NCI-H2196 treated with DMSO at 0.1 percent for 48 hours (cell line): ENCODE measurements at regions not wholly inside any gene's neighbourhood (a gene's known extent, or its start where the extent isn't known, plus 50 kb on each side); places are given as distances from the start of the nearest gene placed in this dataset.
A peak's percentile ranks its signal among the peaks of the same experiment; 100 is the strongest.

Experiments
- DNase-seq: peaks from one replicate; lab custom pipeline; 2025; ENCODE audit not compliant: unreplicated experiment; lab: John Stamatoyannopoulos, UW

DNA sequence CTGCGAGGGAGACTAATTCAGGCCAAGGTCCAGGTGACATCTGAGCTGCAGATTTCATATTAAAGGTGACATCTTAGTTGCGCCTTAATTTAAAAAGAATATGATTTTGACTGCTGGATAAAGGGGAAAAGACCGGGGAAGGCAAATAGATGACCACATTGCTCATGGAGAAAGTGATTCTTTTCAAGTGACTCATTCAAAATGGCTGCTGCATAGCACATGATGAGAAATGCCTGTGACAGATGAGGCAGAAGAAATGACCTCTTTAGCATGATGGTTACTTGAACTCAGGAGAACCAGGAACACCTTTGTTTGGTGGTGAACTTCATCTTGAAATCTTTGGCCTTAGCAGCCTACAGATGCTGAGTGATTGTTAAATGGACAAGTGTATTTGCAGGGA is 385.8 kb upstream of the TRIB2 start:
- no peak for DNase-seq

DNA sequence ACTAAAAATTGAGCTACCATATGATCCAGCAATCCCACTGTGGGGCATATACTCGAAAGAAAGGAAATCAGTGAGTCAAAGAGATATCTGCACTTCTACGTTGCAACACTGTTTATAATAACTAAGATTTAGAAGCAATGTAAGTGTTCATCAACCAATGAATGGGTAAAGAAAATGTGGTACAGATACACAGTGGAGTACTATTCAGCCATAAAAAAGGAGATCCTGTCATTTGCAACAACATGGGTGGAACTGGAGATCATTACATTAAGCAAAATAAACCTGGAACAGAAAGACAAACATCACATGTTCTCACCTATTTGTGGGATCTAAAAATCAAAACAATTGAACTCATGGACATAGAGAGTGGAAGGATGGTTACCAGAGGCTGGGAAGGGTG is 385.0 kb upstream of the TRIB2 start:
- DNase-seq: no peak

DNA sequence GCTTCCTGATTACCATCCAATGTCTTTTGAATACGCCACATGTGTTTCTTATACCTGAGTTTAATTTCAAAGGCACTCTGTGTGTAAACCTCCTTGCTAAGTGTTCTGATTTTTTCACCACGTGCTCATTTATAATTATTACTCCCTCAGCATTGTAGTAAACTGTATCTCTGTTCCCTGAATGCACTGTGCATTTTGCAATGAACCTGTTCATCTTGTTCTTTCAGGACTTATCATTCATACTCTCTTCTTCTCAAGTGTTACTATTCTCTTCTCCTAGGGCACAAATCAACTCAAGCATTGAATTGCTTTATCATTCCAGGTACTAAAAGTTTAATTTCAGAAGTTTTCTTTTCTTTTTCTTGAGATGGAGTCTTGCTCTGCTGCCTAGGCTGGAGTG is 383.4 kb upstream of the TRIB2 start:
- no peak for DNase-seq

DNA sequence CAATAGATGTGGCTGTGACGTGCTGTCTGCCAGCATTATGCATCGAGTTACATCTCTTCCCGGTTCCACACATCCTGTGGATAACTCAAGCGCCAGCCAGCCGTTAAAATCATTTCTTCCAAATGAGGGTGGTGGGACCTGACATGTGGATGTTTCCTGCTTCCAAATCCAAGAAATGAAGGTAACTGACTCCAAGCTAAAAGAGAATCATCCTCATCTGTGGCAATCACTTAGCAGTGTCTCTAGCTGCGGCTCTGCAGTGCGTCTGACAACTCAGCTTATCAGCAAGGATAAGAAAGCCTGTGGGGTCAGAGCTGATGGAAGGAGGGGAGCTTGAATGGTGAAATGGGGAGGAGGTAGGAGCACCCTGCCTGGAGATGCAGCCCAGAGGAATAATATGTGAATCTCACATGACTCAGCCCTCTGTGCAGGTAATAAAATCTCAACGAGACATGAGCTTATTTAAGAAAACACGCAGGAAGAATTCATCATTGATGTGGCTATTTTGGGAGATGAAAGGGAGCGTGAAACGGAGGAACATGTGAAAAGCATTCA is 382.2 kb upstream of the TRIB2 start:
- DNase-seq: no peak

DNA sequence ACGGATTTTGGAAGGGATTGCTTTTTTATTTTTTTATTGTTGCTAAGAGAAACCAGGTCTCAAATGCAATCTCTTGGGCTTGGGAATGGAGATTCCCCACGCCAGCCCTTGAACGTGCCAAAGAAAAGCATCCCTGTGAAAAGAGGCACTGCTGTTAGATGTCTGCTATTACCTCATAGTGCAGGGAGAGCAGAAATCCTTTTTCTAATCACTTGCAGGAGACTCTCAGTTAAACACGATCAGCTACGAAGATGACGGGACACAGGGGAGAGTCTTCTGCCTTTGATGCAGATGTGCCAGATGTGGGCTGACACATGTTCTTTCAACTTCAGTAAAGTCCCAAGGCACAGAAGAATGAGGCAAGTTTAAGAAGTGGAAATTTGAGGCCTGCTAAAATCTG is 381.6 kb upstream of the TRIB2 start:
- no peak for DNase-seq

DNA sequence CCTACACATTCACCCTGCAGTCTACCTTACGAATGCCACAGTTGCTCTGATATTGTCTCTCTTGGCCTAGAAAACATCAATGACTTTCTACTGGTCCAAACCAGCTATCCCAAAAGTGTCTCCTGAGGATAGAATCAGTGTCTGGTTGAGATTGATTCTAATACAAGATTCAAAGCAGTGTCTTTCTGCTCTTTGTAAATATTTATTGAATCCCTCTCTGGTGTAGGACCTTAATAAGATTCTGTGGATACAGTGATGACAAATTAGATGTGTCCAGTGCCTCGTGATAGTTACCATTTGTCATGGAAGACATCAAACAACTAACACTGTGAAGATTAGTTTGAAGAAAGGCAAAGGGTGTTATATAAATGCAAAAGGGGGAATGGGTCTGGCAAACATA is 380.7 kb upstream of the TRIB2 start:
- DNase-seq: no peak

DNA sequence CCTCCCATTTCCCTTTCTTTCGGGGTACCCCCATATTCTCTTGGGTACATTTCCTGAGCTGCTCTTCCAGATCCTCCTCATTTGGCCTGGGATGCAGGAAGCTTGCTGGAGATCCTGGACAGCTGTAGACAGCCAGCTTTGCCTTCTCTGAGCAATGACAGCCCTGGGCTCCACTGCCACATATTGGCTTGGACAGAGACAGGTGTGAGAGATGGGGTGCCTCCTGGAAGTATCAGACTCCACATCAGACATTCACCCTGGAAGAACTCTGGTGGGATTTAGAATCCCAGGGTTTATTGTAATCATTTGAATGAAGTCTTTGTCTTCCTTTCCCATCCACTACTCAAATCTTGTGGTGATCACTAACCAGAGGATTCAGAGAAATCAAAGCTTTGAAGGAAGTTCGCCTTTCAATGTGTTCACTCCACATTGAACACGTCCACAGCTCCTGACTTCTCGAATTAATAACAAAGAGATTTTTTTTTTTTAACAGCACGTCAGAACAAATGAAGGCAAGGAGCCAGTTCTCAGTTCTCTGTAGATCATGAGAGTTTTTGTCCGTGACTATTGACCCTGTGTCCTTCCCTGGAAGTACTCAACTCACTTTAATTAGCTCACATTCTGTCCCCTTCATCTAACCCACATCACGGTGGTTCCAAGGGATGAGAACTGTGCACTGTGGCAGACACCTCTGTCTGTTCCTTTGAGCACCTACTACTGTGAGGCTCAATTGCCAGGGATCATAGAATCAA is 377.6 kb upstream of the TRIB2 start:
- DNase-seq: no peak

DNA sequence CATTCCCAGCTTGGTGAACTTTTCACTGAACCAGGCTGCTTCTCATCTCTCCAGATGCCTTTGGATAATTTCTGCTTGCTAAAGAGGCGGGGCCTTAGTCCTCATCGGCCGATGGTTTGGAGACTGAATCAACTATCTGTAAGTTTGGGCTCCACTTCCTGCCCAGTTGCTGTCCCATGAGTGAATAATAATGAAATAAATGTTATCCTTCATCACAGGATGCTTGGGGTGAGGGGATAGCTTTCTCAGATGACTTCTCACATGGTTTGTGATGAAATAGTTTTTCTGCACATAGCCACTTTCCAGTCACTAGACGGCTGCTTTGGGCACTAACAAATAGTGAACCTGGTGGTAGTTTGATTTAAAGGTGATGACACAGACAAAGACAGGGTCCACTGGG is 376.6 kb upstream of the TRIB2 start:
- no peak for DNase-seq

DNA sequence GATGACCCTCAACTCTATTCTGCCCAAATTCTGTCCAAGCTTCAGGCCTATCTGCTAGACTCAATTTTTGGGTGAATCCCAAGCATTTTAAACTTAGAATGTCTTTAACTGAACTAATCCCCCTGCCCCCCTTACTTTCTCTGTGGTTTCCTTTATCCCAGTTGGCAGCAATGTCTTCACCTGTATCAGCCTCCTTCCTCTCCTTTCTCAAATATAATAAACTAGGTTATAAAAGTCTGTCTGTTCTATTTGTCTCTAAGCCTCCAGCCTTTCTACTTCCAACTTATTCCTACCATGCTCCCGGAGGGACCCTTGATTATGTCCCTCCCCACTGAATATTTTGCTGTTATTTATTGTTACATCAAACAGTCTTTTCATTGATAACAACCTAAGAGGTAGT is 375.5 kb upstream of the TRIB2 start:
- no peak for DNase-seq

DNA sequence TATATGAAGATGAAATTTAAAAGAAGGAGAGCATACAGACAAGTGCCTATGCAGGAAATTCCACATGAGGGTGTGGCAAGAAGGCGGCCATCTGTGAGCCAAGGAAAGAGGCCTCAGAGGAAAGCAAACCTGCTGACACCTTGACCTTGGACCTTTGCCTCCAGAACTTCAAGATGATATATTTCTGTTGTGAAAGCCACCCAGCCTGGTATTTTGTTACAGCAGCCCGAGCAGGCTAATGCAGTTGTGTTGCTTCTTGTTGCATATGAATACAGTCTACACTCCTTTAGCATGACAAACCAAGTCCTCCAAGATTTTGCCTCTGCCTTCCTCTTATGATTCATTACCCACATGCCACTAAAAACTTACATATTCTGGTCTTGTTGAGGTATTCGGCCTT is 374.8 kb upstream of the TRIB2 start:
- DNase-seq: no peak

DNA sequence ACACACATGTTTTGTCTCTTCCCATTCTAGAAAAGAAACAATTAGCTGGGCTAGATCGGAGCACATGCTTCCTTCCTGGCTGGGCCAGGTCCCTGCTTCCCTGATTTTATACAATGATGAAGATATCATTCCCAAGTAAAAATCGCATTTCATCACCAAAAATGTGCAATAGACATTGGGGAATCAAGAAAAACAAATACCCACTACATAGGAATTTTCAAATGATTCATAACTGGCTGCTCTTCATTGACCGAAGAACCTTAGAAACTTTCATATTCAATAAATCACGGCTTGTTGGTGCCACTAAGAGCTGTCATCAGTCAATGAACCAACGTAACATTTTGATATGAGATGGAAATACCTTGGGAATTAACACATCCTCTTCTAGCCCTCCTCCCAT is 373.6 kb upstream of the TRIB2 start:
- no peak for DNase-seq

DNA sequence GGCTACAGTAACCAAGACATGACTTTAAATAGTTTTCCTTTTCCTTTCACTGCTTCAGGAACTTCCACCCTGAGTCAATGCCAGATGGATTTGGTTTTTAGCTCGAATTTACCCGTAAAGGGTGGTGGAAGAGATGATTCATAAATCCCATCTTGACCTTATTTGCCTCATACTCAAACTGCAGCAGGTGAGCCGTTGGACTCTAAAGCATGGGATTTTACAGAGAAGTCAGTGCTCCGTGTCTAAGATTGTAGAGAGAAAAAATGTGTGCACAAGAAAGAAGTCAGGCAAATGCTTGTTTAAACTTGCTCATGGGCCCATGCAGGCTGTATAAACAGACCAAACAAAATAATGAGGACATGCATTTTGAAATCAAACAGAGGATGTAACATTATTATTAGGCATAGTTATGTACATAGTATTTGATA is 369.7 kb upstream of the TRIB2 start:
- DNase-seq: no peak

DNA sequence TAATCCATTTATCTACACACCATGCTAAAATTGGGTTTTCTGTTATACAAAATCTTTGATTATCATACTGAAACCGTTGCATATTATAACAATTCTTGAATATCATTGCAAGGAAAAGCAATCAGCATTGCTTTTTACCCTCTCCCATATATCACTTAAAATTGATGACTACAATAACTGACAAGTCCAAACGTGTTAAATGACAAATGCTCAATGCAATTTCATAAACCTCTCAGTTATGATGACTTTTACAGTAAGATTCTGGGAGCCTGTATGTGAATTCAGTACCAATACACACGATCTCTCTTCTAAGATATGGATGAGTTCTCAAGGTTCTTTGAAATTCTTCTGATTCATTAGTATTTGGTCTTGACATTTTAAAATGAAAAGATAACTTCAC is 368.5 kb upstream of the TRIB2 start:
- DNase-seq: no peak

DNA sequence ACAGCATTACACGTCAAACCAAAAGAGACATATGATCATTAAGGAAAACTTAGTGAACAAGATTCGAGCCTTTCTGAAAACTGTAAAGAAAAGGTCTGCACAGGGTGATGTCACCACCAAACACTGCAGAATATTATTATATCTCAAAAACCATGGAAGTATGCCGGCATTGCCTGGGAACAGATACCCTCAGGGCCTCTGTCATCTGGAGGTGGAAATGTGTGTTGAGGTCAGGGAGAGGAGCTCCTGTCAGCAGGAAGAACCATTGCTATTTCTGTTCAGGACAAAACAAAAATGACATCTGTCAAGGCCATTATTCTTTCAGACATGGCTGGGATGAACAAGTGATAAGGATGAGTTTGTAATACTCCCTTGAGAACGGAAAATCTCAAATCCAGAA is 365.9 kb upstream of the TRIB2 start:
- no peak for DNase-seq

DNA sequence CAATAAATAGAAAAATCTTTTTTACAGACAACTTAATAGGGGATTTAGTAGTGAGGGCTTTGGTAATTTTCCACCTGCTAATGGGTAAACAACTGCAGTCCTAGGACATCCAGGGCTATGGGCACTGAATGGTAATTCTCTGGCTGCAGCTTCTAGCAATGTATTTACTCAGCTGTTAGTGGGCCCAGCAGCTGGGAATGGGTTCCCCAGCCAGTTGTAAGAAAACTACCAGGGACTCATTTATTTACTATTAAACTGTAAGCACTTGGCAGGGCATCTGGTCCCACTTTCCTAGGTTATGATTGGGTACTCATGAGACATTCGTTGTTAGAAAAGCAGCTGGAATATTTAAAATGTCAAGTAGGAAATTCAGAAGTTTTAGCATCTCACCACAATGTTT is 363.8 kb upstream of the TRIB2 start:
- DNase-seq: peak; percentile 60

DNA sequence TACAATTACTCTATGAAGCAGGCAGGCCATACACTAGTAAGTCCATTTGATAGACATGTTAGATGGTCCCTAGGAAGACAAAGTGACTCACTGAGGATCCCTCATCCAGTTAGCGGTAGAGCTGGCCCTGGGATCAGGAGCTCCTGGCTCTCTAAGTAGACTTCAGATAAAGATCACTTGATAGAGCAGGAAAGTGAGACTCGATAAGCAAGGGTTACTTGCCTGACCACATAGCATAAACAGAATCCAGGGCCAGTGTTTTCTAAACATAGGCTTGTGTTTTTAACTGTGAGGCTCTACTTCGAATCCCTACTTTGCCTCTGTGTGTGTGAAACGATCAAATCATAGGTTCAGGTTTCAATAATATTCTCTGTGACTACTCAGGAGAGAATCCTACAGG is 355.2 kb upstream of the TRIB2 start:
- DNase-seq: no peak

DNA sequence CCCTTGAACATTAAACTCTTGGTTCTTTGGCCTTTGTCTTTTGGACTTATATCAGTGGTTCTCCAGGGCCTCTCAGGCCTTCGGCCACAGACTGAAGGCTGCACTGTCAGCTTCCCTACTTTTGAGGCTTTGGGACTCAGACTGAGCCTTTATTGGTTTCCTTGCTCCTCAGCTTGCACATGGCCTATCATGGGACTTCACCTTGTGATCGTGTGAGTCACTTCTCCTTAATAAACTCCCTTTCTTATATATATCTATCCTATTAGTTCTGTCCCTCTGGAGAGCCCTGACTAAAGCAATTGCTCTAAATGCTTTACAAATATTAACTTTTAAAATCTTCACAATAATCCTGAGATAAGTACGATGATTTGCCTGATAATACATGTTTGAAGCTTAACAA is 353.6 kb upstream of the TRIB2 start:
- no peak for DNase-seq

DNA sequence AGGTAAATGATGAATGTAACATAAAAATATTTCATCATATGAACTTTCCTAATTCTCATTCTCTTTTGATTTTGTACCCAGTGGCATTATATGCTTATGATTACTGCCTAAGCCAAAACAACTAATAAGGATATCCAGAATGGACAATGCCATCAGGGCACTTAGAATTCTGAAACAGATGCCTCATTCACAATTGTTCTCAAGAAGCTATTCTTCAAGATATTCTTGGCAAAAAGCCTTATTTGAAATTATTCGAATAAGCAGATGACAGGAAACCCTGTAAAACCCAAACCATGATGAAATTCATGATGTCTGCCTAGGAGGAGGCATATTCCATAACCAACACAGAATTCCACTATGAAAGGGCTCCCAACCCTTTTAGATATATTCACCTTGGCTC is 353.2 kb upstream of the TRIB2 start:
- DNase-seq: no peak

DNA sequence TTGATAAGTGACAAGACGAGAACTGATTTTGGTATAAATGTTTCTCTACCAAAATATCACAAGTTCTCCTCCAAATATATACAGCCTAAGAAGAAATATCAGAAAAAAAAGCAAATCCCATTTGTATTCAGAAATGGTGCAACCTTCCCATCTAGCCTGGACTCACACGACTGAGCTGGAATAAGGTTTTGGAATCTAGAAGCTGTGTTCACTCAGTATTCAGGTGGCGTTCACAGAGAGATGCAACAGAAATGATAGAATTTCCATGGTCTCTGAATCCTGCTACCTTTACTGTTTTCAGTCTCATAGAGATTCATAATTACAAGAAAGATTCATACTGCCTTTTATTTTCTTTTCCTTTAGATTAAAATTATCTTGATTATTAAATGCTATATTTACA is 347.2 kb upstream of the TRIB2 start:
- DNase-seq: no peak

DNA sequence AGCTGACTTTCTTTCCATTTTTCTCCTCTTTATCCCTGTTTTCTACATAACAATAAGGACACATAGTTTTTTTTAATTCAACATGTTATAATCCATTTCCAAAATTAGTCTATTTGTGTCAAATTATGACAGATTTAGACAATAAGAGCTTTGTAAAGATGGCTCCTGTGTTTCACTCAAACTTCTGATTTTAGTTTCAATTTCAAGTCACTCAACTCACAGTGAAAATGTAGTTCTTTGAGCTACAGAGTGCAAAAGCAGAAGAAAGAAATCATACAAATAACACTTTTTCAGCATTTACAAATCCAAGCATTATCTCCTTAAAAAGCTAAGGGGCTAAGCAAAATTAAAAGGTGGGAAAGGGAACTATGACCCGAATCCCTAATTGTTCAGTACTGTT is 340.7 kb upstream of the TRIB2 start:
- no peak for DNase-seq

DNA sequence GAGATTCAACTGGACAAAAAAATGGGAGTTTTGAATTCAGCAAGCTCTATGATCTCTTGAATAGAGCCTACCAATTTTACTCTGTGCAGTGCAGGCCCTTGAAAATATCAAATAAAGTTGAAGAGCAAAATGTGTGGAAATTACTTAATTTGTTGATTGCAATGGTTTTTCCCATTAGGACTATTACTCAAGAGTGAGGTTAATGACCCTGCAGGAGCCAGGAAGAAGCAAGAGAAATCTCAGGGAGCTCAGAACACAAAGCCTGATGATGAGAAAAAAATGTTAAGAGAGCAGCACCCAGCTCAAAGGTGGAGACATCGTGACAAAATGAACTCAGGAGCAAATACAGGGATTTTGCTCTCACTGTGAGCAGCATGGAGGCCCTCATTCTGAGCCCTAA is 337.6 kb upstream of the TRIB2 start:
- no peak for DNase-seq

DNA sequence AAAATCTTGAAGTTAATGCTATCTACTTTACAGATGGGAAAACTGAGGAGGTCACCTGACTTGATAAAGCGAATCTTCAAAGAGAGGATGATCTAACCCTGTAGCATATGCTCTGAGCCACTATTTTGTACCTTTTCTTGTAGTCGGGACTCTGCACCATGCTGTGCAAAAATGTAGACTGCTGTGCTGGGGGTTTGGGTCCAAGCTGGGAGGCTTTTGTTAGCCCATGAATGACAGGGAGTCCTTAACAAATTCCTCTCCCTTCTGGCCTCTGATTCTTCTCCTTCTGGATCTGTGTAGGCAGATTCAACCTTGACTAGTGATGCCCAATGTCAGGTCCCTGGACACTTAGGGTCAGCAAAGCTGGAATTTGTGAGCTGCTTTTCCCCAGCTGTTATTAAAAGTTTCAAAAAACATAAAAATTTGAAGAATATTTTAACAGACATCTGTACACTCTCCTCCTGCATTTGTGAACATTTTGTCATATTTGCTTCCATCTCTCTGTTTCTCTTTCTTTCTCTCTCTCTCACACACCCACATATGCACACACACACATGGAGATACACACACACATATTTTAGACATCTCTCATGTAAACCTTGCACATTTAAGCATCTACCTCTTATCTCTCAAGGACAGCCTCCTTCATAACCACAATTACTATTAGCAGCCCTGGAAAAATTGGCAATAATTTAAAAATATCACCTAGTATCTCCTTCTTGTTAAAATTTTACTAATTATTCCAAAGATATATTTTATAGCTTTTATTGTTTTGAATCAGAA is 335.0 kb upstream of the TRIB2 start:
- DNase-seq: no peak
